Stimulated activated CD4-positive, alpha-beta T cell treated with anti-CD3 and anti-CD28 coated beads, Interleukin-4, amount 100 ng/mL, for 48 hours (primary cell): ENCODE measurements at regions not wholly inside any gene's neighbourhood (a gene's known extent, or its start where the extent isn't known, plus 50 kb on each side); places are given as distances from the start of the nearest gene placed in this dataset.
"Not testable (repeated sequence)": the region's sequence is repeated elsewhere in the genome, so short reads cannot be mapped to it uniquely, and the experiment has no call there.

Experiments used
- DNase-seq, 2 donors: peaks; one replicate each; pipeline ENCODE4 v3.0.0-alpha.2; 2020; ENCODE audit warnings: low read depth in 2 of 2

- no peak for DNase-seq
These were observed 319.4 kb upstream of the MDFIC2 start for GRCh38 chr3:70631716-70632307.

GRCh38 chr3:70621451-70621850 lies 309.0 kb upstream of the MDFIC2 start:
- DNase-seq: no peak

- no peak for DNase-seq
These were observed 308.5 kb upstream of the MDFIC2 start for GRCh38 chr3:70620956-70621355.

GRCh38 chr3:70620367-70620766 lies 307.9 kb upstream of the MDFIC2 start:
- DNase-seq: no peak

- DNase-seq: no peak
These were observed 305.7 kb upstream of the MDFIC2 start for GRCh38 chr3:70618151-70618550.

- DNase-seq: not testable (repeated sequence)
These were observed 304.9 kb upstream of the MDFIC2 start for GRCh38 chr3:70617349-70617748.

- DNase-seq: no peak
These were observed 302.8 kb upstream of the MDFIC2 start for GRCh38 chr3:70615286-70615685.

GRCh38 chr3:70614111-70614510 lies 301.7 kb upstream of the MDFIC2 start:
- DNase-seq: no peak

GRCh38 chr3:70612920-70613319 lies 300.5 kb upstream of the MDFIC2 start:
- DNase-seq: no peak

GRCh38 chr3:70611667-70612277 lies 299.3 kb upstream of the MDFIC2 start:
- not testable (repeated sequence) for DNase-seq

- DNase-seq: no peak
These were observed 296.0 kb upstream of the MDFIC2 start for GRCh38 chr3:70608434-70608833.

GRCh38 chr3:70607469-70607868 lies 295.0 kb upstream of the MDFIC2 start:
- no peak for DNase-seq

- DNase-seq: no peak
These were observed 293.6 kb upstream of the MDFIC2 start for GRCh38 chr3:70606018-70606417.

- no peak for DNase-seq
These were observed 290.7 kb upstream of the MDFIC2 start for GRCh38 chr3:70603103-70603502.

GRCh38 chr3:70597312-70597711 lies 284.9 kb upstream of the MDFIC2 start:
- no peak for DNase-seq

- no peak for DNase-seq
These were observed 271.2 kb upstream of the MDFIC2 start for GRCh38 chr3:70583682-70584081.

- no peak for DNase-seq
These were observed 270.4 kb upstream of the MDFIC2 start for GRCh38 chr3:70582803-70583202.

- no peak for DNase-seq
These were observed 267.6 kb upstream of the MDFIC2 start for GRCh38 chr3:70580021-70580420.

GRCh38 chr3:70571696-70572095 lies 259.3 kb upstream of the MDFIC2 start:
- no peak for DNase-seq

- no peak for DNase-seq
These were observed 258.1 kb upstream of the MDFIC2 start for GRCh38 chr3:70570584-70570983.

GRCh38 chr3:70568626-70569025 lies 256.2 kb upstream of the MDFIC2 start:
- DNase-seq: no peak

GRCh38 chr3:70565861-70566260 lies 253.4 kb upstream of the MDFIC2 start:
- DNase-seq: no peak

- DNase-seq: no peak
These were observed 252.1 kb upstream of the MDFIC2 start for GRCh38 chr3:70564552-70564951.

GRCh38 chr3:70561796-70562195 lies 249.4 kb upstream of the MDFIC2 start:
- no peak for DNase-seq
